Stimulated activated CD4-positive, alpha-beta T cell treated with anti-CD3 and anti-CD28 coated beads, Interleukin-4, amount 100 ng/mL, for 48 hours (primary cell): ENCODE measurements at regions not wholly inside any gene's neighbourhood (a gene's known extent, or its start where the extent isn't known, plus 50 kb on each side); places are given as distances from the start of the nearest gene placed in this dataset.
A peak's percentile ranks its signal among the peaks of the same experiment; 100 is the strongest.
"Not testable (repeated sequence)": the region's sequence is repeated elsewhere in the genome, so short reads cannot be mapped to it uniquely, and the experiment has no call there.

Source experiments
- DNase-seq, 2 donors: peaks; one replicate each; pipeline ENCODE4 v3.0.0-alpha.2; 2020; ENCODE audit warnings: low read depth in 2 of 2

GRCh38 chr2:42999391-42999841, 207.0 kb upstream of the HAAO start:
- DNase-seq: no peak

GRCh38 chr2:42998721-42999120, 206.3 kb upstream of the HAAO start:
- no peak for DNase-seq

DNA sequence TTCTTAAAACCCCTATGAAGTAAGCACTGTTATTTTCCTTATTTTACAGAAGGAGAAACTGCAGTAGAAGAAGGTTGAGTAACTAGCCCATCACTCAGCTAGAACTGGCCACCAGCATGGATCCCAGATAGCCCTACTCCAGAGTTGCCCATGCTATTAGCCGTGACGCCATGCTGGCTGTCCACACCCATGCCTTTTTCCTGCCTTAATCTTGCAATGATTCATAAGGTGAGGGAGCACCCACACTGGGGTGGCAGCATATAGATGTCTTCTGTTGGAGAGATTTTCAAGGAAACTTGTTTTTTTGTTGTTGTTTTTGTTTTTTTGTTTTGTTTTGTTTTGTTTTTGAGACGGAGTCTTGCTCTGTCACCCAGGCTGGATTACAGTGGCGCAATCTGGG, 204.1 kb upstream of the HAAO start:
- DNase-seq: no peak

DNA sequence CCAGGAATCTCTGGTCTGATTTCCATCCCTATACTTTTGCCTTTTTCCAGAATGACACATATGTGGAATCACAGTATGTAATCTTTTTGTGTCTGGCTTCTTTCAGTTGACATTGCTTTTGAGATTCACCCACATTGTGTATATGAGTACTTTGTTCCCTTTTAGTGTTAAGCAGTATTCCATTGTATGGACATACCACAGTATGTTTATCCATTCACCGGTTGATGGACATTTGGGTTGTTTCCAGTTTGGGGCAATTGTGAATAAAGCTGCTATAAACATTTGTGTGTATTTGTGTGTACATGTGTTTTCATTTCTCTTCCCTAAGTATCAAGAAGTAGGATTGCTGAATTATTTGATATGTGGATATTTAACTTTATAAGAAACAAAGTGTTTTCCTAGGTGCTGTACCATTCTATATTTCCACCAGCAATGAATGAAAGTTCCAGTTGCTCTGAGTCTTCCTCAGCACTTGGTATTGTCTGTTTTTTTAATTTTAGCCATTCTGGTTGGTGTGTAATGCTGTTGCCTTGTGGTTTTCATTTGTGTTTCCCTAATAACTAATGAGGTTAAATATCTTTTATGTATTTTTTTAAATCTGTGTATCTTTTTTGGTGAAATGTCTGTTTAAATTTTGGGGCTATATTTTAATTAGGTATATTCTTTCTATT, 203.5 kb upstream of the HAAO start:
- DNase-seq: no peak

DNA sequence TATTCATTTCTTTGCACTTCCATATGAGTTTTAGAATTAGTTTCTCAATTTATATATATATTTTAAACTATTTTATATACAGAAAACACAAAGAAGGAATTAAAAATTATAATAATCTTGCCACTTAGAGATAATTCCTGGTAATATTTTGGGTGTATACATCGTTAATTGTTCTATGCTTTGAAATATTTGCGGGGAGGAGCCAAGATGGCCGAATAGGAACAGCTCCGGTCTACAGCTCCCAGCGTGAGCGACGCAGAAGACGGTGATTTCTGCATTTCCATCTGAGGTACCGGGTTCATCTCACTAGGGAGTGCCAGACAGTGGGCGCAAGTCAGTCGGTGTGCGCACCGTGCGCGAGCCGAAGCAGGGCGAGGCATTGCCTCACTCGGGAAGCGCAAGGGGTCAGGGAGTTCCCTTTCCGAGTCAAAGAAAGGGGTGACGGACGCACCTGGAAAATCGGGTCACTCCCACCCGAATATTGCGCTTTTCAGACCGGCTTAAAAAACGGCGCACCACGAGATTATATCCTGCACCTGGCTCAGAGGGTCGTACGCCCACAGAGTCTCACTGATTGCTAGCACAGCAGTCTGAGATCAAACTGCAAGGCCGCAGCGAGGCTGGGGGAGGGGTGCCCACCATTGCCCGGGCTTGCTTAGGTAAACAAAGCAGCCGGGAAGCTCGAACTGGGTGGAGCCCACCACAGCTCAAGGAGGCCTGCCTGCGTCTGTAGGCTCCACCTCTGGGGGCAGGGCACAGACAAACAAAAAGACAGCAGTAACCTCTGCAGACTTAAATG, 197.1 kb upstream of the HAAO start:
- not testable (repeated sequence) for DNase-seq

DNA sequence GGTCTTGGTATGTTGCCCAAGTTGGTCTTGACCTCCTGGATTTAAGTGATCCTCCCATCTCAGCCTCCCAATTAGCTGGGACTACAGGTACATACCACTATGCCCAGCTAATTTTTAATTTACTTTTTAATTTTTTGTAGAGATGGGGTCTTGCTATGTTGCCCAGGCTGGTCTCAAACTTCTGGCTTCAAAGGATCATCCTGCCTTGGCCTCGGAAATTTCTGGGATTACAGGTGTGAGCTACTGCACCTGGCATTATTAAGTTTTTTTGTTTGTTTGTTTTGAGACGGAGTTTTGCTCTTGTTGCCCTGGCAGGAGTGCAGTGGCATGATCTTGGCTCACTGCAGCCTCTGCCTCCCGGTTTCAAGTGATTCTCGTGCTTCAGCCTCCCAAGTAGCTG, 195.7 kb upstream of the HAAO start:
- DNase-seq: not testable (repeated sequence)

DNA sequence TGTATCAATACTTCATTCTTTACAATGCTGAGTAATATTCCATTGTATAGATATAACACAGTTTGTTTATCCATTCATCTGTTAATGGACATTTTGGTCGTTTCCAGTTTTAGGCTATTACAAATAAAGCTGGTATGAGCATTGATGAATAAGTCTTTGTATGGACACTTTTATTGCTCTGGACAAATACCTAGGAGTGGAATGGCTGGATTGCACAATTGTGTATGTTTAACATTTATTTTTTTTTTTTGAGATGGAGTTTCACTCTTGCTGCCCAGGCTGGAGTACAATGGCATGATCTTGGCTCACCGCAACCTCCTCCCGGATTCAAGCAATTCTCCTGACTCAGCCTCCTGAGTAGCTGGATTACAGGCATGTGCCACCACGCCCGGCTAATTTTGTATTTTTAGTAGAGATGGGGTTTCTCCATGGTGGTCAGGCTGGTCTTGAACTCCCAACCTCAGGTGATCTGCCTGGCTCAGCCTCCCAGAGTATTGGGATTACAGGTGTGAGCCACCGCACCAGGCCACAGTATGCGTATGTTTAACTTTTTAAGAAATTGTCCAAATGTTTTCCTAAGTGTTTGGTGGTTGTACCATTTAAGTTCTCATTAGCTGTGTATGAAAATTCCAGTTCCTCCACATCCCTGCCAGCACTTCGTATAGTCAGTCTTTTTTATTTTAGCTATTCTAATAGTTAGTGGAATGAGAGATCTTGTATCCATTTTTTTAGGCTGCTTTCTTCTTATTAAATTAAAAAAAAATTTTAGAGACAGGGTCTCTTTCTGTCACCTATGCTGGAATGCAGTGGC, 194.9 kb upstream of the HAAO start:
- no peak for DNase-seq

DNA sequence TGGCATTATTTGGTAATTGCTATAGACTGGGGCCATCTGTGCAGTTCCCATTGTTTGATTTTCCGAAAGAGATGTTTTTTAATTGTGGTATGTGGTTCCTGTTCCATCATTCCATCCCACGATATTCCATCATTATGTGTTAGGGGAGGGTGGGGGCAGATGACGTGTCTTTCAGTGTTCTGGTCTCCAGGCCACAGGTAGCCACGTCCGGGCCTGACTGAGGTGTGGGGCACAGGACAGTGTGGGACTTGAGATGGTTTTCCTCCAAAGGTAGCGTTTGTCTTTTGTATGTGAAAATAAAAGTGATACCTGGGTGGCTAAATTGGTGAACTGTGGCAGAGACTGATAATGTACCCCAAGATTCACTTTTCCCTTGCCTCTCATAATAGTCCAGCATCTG, 192.2 kb upstream of the HAAO start:
- no peak for DNase-seq

DNA sequence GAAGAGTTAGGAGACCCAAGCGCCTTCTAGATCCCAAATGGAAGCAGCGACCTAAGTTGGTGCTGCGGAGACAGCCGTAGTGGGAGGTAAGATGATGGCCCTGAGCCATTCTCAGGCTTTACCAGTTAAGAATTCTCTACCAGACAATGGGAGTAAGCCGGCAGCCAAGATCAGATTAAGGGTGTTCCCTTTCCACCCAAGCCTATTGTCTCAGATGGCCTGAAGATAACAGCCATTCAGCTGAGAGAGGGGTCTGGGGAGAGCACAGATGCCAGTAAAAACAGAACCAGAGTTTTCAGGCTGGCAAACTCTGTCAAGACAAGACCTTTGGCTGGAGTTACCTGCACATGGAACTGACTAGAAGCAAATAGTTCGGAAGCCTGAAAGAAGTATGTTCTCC, 191.7 kb upstream of the HAAO start:
- DNase-seq: no peak

GRCh38 chr2:42980764-42981416, 188.5 kb upstream of the HAAO start:
- no peak for DNase-seq

DNA sequence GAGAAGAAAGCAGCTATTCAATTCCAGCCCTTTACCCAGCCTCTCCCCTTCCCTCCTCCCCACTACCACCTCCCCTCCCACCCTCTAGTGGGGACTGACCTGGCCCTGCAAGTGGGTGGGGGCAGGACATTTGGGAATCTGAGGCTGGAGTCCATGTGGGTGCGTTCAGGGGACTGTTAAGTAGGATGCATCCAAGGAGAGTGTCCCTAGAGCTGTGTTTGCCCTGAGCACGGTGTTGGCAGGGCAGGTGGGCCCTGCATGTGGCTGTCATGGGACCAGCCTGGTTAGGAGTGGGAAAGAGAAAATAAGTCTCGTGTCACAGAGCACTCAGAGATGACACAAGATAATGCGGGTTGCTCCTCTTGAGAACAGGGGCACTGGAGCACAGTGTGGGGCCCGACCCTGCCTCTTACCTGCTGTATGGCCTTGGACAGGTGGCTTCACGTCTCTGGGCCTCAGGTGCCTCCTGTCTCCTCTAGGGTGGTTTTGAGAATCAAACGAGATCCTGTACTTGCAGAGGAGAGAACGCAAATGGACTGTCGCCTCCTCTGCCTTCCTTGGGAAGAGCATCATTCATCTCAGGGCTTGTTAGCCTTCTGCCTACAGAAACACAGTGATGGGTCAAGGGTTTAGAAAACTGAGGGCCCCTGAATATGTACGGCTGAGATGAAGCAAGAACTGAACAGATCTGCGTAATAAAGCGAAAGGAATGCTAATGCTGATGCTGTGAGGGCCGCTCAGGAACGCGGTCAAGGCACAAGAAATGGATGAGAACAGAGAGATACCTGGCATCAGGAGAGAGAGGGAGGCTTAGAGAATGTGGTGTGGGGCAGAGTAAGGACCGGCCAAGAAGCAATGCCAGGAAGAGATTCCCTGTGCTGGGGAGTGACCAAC, 187.7 kb upstream of the HAAO start:
- DNase-seq: no peak

GRCh38 chr2:42979416-42979869, 187.1 kb upstream of the HAAO start:
- no peak for DNase-seq

DNA sequence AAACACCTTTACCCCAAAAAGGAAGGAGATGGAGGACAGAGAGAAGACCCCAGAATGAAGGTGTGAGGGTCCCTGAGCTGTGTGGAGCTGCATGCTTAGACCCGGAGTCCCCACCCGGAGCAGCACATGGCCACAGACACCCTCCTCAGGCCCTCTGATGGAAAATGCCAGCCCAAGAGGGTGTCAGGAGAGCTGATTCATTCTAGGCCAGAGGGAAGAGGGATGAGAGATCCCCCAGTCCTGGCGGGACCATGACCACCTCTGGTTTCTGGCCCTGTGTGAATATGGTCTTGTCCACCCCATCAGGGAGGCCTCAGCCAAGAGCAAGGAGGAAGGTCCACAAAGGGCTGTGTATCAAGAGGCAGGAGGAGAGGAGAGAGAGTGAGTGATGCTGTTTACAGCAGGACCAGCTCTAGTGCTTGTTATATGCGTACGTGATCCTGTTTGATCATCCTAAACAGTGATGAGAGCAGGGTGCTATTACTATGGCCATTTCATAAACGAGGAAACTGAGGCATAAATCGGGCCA, 186.6 kb upstream of the HAAO start:
- DNase-seq: no peak

DNA sequence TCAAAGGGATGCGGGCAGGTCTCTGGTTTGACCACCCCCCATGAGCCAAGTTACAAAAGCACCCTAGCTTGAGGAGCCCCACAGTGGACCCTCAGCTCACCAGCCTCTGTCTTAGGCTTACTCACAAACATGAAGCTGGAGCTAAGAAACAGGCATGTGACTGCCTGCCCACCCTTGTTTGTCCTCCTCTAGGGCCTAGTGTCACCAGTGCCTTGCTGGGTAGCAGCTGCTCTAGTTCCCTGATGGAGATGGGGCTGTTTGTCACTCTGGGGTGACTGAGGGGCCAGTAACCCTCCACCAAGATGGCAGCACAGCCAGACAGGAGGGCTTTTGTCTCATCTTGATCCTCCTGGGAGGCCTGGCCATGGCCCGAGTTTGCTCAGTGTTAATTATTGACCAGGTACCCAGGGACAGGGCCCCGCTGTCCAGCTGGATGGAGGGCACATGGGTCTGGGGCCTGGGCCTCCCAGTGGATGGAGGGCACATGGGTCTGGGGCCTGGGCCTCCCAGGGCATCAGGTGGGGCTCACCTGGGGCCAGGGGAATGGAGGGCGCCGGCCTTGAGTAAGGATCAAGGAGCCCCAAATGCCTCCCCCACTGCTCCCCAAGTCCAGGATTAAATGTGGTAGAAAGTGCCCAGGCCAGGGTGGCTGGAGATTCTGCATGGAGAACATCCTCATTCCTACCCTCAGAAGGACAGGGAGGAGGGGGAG, 185.9 kb upstream of the HAAO start:
- no peak for DNase-seq

GRCh38 chr2:42977270-42978174, 185.1 kb upstream of the HAAO start:
- DNase-seq: no peak

DNA sequence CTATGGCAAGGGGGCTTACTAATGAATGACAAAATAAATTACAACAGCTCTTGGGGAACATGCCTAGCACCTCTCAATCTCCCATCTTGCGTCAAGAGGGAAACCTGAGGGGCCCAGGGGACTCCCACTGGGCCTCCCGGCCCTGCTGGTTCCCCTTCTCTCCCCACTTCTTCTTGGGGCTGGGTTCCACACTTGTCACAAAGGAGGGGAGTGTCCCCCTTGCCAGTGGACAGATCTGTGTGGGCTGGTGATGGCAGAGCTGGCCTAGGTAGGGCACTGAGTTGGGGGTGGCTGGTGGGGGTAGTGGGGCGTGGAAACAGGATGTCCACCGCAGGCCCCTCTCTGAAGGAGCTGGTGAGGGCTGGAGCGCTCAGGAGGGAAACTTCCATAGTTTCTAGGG, 184.0 kb upstream of the HAAO start:
- no peak for DNase-seq

DNA sequence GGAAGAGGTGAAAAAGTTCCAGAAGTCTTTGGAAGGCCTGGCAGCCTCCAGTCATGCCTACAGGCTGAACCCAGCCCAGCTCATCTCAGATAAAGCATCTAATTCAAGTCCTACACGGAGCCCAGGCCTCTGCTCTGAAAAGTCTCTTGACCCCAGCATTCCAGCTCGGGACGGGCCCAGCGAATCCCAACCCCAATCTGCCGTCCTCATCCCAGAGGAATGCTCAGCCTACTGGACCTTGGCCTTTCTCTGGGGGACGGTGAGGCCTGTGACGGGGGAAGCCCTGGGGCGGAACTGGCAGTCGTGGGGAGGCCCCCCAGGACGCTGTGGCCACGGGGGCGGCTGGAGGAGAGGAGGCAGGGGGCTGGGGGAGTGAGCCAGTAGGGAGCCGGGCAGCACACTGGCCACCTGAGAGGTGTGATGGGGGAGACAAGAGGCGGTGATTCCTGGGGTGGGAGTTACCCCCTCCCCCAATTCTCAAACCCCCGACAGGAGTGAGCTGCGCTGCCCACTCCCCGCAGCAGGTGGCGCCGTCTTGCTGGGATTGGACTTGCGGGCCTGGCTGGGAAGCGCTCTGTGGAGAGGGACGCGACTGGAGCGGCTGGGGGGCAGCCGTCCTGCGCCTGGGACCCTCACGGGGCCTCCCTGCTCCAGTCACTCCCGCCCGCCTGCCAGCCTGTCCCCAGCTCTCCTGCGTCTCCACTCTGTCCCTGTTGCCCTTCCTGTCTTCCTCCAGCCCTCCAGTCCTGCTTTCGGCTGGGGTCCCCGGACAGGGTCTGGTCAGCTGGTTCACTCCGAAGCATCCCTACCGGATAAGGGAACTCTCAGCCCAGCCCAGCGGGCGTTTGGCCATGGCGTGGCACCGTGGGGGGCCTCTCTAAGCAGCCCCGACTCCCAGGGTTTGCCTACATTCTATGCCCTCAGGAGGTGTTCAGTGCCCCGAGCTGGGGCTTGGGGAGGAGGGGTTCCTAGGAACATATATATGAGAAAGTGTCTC, 182.6 kb upstream of the HAAO start:
- DNase-seq: peak; percentile 23 to 52
